Nucleus accumbens (tissue), 56 donors: ENCODE measurements at regions not wholly inside any gene's neighbourhood (a gene's known extent, or its start where the extent isn't known, plus 50 kb on each side); places are given as distances from the start of the nearest gene placed in this dataset.
"Not testable (repeated sequence)": the region's sequence is repeated elsewhere in the genome, so short reads cannot be mapped to it uniquely, and the experiment has no call there.

Source experiments
- DNase-seq, 56 donors: peaks; one replicate each; lab custom pipeline; 2025; lab: John Stamatoyannopoulos, UW

DNA sequence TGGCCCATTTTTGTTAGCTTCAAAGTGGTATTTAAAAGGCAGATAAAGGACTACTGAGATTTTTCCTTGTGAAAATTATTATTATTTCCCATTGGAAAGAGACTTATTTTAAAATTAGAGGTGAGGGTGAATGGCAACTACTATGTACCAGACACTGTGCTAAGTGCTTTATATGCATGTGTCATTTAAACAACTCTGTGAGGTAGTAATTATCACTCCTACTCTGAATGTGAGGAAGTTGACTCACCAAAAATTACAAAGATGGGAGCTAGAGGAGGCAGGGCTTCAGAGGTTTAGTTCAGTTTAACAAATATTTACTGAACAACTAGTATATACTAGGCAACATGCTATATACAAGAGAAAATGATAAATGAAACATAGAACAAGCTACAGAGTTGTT is 78.2 kb downstream of the MSL3 start:
- no peak for DNase-seq

DNA sequence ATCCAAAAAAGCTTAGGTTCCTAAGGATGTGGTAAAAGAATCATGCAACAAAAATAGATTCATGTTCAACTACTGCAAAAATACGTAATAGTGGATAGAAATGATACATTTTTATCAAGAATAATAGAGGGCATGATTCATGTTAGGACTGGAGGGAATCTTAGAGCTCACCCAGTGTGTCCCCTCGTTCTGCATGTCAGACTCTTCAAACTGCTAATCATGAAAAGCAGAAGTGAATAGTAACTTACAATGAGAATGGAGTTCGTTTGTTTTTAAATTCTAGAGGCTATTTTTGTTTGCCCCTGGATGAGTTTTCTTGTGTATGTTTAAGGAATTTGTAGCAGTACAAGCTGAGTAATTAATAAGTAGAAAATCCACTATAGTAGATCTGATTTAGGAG is 79.4 kb downstream of the MSL3 start:
- DNase-seq, result no peak

GRCh38 chrX:11864171-11864570 is 106.1 kb downstream of the MSL3 start:
- DNase-seq, result no peak

- no peak for DNase-seq
These were observed 109.7 kb downstream of the MSL3 start for GRCh38 chrX:11867610-11868345.

- no peak for DNase-seq
These were observed 112.8 kb downstream of the MSL3 start for GRCh38 chrX:11870789-11871188.

DNA sequence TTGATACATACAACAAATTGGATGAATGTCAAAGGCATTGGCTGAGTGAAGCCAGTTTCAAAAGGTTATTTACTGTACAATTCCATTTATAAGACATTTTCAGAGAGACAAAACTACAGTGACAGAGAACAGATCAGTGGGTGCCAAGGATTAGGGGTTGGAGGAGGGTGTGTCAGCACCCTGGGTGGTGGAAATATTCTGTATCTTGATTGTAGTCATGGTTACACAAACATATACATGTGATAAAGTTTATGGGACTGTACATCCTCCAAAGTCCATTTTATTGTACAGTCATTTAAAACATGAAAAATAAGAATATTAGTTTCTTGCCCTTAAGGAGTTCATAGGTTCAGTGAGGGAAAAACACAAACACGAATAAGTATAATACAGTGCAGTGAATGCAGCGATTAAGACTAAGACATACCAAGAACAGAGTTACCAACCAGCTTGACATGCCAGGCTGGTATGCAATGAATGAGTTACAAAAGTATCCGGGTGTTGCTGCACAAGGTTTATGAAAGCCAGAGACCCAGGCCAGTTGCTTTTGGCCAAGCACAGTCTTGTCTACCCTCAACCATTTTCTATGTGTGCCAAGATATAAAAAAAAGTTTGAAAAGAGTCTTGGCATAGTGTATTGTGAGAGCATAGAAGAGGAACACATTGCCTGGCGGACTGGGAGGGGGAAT is 123.6 kb downstream of the MSL3 start:
- no peak for DNase-seq

DNA sequence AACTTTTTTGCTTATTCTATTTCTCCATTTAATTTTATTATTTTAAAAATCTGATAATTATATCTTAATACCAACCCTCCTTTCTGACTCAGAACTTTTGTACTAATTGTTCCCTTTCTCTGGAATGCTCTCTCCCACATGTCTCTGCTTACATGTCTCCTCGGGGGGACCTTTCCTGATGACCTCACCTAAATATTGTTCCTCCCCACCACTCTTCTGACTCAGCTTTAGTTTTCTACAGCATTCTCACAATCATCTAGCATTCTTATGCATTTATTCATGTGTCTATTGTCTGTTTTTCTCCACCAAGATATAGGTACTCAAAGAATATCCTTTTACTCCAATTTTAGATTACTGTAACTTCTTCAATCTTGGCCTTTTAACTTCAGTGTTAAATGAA is 128.7 kb downstream of the MSL3 start:
- DNase-seq, result no peak

GRCh38 chrX:11887175-11887574 is 129.1 kb downstream of the MSL3 start:
- no peak for DNase-seq

- DNase-seq, result no peak
These were observed 130.4 kb downstream of the MSL3 start for GRCh38 chrX:11888421-11888820.

- no peak for DNase-seq
These were observed 131.8 kb downstream of the MSL3 start for GRCh38 chrX:11889791-11890190.

DNA sequence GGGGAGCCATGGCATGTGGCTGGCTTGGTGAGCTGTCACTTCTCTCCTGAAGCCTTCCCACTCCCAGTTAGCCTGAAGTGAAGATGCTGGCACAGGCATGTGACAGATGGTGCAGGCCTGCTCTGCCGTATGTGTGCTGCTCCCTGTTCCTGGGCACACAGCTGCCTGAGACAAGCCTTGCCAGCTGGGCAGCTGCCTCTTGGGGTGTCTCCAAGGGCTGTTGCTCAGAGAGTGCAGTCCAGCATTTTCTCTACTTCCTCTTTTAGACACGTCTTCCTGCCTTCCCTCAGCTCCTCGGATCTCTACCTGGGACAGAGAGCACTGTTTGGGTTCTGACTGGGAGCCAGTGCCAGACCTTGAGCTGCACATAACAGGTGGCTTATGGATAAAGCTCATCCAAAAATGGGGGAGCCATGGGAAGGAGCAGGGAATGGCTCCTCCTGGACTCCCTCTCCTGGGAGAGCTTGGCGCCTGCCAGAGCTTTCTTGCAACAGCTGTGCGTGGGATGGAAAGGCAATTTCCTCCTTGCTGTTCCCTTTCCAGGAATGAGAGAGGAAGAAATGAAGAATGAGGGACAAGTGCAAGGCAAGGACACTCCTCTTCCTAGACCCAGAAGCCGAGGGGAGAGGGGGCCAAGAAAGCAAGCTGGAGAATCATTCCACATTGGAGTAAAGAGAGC is 132.9 kb downstream of the MSL3 start:
- DNase-seq, result peak in 11 of 56 donors; percentile 0 to 3 (median 2)

GRCh38 chrX:11893933-11894710 is 136.1 kb downstream of the MSL3 start:
- no peak for DNase-seq

- no peak for DNase-seq
These were observed 141.1 kb downstream of the MSL3 start for GRCh38 chrX:11899091-11899490.

DNA sequence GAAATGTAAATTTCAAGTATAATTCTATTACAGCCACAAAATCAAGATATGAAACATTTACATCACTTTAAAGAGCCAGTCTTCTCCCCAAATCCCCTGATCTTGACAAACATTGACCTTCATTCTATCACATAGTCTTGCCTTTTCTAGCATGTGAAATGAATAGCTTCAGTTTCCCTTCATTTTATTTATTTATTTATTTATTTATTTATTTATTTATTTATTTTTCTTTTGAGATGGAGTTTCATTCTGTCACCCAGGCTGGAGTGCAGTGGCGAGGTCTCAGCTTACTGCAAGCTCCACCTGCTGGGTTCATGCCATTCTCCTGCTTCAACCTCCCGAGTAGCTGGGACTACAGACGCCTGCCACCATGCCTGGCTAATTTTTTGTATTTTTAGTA is 147.9 kb downstream of the MSL3 start:
- DNase-seq, result not testable (repeated sequence)

DNA sequence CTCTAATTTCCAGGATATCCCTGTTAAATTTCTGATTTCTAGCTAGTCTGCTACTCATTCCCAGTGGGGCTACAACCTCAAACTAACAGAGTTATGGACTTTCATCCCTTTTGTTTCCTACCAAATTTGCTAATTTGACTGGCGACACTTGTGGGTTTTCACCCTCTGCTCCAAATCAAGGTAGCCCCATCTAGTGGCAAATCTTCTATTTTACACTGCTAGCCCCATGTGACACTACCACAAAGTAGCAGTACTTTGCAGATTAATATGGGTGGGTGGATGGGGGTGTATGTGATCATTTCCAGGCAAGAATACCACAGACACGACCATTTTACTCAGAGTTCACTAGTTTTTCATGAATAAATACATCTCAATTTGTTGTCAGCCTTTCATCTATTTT is 150.3 kb downstream of the MSL3 start:
- peak in 1 of 56 donors; percentile 0 for DNase-seq

- no peak for DNase-seq
These were observed 155.0 kb downstream of the MSL3 start for GRCh38 chrX:11913001-11913400.

GRCh38 chrX:11929476-11929875 is 171.4 kb downstream of the MSL3 start:
- DNase-seq, result no peak

- DNase-seq, result no peak
These were observed 174.4 kb downstream of the MSL3 start for GRCh38 chrX:11932423-11932822.

DNA sequence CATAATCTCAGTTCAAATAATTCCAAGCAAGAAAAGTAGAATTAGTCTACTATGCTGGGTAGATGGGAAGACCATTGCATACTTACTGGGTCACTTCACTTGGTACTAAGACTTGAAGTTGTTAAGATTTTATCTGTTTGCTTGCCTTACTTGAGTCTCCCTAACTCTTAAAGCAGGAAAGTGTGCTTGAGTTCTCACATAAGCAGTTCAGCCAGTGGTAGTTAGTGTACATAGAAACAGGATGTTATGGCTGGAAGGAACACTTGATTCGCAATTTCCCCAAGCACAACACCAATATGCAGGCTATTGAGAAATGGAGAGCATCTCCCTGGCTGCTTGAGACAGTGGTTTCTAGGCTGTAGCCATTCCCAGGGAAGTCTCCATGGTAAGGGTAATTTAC is 176.1 kb downstream of the MSL3 start:
- DNase-seq, result no peak

DNA sequence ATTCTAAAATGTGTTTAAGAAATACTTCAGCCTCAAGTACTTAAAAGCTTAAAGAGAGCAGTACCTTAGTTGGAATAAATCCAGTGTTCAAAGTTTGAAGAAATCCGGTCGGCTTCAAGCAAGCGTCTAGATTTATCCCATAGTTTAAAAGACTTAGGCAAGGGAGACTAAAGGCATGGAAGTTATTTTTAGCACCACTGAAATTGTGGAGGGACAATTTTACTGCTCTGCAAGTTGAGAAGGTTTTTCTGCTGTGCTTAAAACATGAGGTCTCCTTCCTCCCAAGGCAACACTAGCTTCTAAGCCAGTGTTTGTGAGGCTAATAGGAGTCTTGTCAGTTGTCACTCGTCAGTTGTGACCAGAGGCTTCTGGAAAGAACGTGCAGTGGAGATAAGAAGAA is 183.5 kb downstream of the MSL3 start:
- DNase-seq, result no peak

GRCh38 chrX:11944501-11944900 is 186.5 kb downstream of the MSL3 start:
- peak in 12 of 56 donors; percentile 0 to 22 (median 0) for DNase-seq
